OCI-LY7 (cell line): ENCODE measurements at regions not wholly inside any gene's neighbourhood (a gene's known extent, or its start where the extent isn't known, plus 50 kb on each side); places are given as distances from the start of the nearest gene placed in this dataset.

Experiments used
- CTCF ChIP-seq: fragments of 200-600 bp; sonication (generic); conservative IDR thresholded peaks from 2 replicates; pipeline ENCODE4 v1.5.1; 2014; ENCODE audit warnings: mild to moderate bottlenecking, antibody characterized with exemption, low read length, moderate library complexity, mixed read lengths
- EZH2phosphoT487 ChIP-seq: fragments of 200-600 bp; sonication (generic); IDR thresholded peaks from 2 replicates; pipeline ENCODE4 v1.6.1; 2018; ENCODE audit warnings: low read depth, borderline replicate concordance, mild to moderate bottlenecking, mixed run types, antibody characterized with exemption, low read length, moderate library complexity, mixed read lengths

GRCh38 chr2:40028792-40029488, 249.9 kb upstream of the THUMPD2 start:
- no peak for TF ChIP-seq EZH2phosphoT487
- TF ChIP-seq CTCF, result no peak
